CD4-positive, alpha-beta T cell treated with Interleukin-12 subunit alpha and Interleukin-12 subunit beta, for 1 hour (primary cell): ENCODE measurements at regions not wholly inside any gene's neighbourhood (a gene's known extent, or its start where the extent isn't known, plus 50 kb on each side); places are given as distances from the start of the nearest gene placed in this dataset.
"Not testable (repeated sequence)": the region's sequence is repeated elsewhere in the genome, so short reads cannot be mapped to it uniquely, and the experiment has no call there.

ENCODE experiments used
- DNase-seq: peaks from one replicate; pipeline ENCODE4 v3.0.0-alpha.2; 2020

DNA sequence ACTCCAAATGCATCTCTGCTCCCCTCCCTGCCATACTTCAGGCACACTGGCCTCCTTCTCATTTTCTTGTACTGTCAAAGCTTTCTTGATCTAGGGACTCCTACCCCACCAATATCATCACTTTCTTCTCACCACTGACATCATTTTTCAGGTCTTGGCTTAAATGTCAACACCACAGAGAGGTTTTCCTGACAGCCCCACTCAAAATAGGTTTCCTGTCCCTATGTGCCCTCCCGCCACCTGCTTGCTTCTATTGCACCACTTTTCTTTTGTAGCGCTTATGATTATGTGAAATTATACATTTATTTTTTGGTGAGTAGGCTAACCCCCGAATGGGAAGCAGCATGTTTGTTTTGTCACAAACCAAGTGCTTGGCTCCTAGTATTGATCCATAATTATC is 164.6 kb downstream of the NDFIP2 start:
- DNase-seq: no peak

DNA sequence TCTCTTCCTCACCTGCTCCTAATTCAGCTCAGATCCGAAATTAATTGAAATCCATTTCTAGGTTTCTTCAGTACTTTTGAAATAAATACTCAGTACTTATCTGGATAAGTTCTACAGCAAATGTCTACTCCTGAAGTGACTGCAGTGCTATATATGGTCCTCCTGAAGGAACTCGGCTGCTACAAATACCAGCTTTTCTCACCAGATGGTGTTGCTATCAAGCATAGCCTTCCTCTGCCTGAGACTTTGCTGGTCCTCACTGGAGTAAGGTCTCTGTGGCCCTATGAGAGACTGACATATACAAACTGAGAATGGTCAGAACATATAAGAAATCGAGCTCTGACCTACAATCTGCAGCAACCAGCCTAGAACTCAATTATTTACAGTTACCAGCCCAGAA is 161.6 kb downstream of the NDFIP2 start:
- no peak for DNase-seq

DNA sequence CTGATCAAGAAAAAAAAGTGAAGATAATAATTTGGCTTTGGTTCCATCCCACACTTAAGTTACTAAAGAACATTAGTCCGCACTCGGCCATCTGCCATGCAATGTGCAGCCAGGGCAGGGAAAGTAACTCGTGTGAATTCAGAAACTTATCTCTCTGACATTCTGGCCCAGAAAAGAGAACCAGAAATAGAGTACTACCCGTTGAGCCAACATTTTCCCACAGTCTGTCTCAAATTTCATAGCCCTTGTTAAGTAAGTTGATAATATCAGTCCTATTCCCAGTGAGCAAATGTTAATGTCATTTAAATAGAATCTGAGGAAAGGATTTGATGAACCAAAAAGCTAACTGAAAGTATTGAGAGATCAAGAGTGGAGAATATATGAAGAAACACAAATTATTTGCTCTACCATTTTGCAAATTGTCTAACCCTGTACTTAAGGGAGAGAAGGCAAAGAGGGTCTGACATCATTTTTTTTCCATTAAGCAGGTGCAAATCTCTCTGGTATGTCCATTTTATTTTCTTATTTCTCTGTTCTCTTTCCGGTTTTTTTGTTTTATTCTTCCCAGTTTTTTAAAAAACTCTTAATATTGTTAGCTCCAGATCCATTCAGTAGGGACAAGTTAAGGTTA is 156.3 kb downstream of the NDFIP2 start:
- no peak for DNase-seq

DNA sequence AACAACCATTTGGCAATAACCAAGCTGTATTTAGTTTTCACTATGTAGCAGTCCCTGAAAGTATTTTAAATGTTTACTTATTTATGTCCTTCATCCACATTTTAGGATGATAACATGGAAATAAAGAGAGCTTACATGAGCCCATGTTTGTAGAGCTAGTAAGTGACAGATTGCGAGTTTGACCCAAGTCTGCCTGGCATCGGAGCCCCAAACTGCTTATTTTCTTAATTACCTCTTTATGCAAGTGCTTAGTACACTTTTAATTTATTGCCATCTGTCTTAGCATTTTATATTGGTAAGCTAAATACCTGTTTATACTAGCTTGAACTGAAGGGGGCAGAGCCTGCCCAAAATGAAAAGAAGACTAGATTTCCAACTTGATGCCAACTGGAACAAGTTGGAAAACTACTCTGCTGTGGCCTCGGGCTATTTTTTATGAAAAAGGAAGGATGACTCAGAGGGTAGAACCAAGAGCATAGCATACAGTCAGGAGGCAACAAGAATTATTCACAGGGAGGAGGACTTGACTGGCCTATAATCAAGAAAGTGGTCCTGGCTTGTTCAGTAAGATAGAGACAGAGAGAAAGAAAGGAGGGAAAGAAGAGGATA is 150.2 kb downstream of the NDFIP2 start:
- DNase-seq: no peak

DNA sequence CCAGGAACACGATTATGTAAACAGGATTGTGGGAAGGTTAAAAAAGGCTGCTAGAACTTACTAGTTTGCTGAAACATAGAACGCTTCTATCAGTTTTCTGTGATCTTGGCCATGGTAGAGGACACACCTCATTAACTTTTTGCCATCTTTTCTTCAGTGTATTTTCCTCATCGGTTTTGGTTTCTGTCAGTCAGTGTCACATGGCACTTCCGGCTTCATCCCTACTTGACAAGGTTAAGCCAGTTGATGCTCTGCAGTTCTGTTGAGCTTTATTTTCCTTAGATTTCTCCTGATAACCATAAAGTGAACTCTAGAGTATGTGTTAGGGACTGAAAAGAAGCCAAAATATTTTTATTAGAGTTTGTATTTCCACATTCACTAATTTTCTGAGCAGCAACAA is 147.5 kb downstream of the NDFIP2 start:
- DNase-seq: no peak

DNA sequence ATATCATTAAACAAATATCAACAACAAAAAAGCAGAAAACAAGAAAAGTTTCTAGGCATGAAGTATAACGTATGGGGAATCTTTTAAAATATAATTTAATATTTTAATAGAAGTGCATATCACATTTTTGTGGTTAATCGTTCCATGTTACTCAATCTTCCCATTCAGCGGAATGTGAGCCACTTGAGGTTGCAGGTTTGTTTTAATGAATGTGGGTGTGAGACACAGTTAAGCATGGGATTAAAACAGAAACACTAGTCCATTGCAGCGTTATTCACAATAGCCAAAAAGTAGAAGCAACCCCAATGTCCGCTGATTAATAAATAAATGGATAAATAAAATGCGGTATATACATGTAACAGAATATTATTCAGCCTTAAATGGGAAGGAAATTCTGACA is 146.0 kb downstream of the NDFIP2 start:
- no peak for DNase-seq

DNA sequence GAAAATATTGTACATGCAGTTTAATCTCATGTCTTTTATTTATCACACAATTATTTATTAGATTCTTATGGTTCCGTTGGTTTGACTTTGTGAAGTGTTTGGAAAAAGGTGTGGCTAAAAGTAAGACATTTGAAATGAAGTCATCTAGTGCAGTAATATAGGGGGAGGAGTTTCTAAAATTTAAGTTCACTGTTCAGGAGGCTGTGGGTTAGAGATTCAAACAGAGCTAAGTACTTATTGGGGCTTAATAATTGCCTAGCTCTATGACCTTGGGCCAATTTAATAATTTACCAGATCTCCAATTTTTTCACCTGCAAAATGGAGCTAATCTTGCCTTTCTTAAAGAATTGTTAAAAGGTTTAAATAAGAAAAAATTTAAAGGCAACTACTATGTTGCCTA is 144.6 kb downstream of the NDFIP2 start:
- no peak for DNase-seq

DNA sequence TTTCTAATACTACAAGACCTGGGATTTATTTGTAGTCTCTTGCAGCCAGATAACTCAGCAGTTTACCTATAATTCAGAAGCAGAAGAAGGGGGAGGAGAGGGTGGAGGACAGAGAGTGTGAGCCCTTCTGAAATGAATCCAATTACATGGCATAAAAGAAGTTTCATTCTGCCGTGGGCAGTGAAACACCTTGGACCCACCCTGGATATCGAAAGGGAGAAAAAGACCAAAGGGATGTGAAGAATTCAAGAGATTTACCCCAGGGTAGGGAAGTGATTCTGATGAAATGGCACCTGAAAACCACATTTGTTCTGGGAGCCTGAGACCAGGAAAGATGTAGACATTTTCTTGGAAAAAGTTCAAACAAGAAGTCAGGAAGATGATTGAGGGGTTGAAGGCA is 140.9 kb downstream of the NDFIP2 start:
- no peak for DNase-seq

DNA sequence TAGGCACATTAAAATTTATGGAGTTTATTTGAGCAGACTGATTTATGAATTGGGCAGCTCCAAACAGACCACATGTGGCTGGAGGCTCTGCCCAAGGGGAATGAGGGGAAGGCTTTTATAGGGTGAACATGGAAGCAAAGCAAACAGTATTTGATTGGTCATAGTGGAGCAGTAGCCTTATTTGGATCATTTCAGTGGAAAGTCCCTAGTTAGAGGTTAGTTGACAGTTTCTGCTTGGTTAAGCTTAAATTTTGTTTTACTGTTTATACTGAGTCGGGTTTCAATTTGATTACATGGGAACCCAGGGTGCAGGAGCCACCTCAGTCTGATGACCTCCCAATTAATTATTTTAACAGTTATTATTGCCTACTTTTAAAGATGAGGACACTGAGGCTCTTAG is 140.5 kb downstream of the NDFIP2 start:
- DNase-seq: no peak

DNA sequence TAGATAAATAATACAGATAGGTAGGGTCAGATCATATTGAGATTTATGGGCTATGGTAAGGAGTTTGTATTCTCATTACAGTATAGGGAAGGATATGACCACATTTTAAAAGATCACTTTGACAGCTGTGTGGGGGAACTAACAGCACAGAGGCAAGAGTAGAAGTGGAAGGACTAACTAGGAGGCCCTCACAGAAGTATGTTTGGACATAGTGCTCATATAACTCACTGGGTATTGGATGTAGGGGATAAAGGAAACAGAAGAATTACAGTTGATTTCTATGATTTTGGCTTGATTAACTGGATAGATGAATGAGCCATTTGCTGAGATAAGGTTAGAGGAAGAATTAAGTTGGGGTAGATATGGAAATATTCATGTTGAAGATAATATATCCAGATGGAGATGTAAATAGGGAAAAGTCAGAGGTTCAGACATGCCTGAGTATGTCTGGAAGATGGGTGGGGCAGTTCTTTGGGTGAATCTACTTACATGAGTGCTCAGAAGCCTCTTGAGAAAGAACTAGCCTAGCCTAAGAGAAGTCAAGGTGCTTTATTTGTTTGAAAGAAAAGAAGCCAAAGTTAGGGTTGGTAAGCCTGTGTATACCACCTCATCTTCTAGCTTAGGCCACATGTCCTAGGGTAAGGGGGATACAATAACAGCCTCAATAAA is 133.4 kb downstream of the NDFIP2 start:
- DNase-seq: no peak

DNA sequence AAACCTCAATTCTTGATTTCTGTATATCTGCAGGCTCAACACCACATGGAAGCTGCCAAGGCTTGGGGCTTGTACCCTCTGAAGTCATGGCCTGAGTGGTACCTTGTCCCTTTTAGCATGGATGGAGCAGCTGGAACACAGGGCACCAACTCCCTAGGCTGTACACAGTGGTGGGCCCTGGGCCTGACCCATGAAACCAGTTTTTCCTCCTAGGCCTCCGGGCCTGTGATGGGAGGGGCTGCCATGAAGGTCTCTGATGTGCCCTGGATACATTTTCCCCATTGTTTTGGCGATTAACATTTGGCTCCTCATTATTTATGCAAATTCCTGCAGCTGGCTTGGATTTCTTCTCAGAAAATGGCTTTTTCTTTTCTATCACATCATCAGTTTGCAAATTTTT is 131.6 kb downstream of the NDFIP2 start:
- no peak for DNase-seq

DNA sequence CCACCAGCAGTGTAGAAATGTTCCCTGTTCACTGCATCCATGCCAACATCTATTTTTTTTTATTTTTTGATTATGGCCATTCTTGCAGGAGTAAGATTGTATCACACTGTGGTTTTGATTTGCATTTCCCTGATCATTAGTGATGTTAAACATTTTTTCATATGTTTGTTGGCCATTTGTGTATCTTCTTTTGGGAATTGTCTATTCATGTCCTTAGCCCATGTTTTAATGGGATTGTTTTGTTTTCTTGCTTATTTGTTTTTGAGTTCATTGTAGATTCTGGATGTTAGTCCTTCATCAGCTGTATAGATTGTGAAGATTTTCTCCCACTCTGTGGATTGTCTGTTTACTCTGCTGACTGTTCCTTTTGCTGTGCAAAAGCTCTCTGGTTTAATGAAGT is 126.9 kb downstream of the NDFIP2 start:
- DNase-seq: not testable (repeated sequence)
